Caco-2 (cell line): ENCODE measurements at regions not wholly inside any gene's neighbourhood (a gene's known extent, or its start where the extent isn't known, plus 50 kb on each side); places are given as distances from the start of the nearest gene placed in this dataset.

Source experiments
- BruUV-seq: library from RNA; stranded (reverse); fragments of 400-500 nt; replicated peaks from 2 replicates; lab custom pipeline; 2021; lab: Mats Ljungman, UMichigan
- CTCF ChIA-PET: fragments of 300-600 bp; sonication (Branson Sonifier 250); formaldehyde crosslinking; loops from one replicate; lab custom pipeline; 2022; ENCODE audit warnings: antibody characterized with exemption; lab: Charles Lee
- POLR2A ChIA-PET: fragments of 300-600 bp; sonication (Branson Sonifier 250); formaldehyde crosslinking; loops from one replicate; lab custom pipeline; 2022; ENCODE audit warnings: antibody characterized with exemption; lab: Charles Lee
- DNase-seq, 2 experiments: peaks; one replicate each; pipeline versions ENCODE4 v3.0.0 to v3.0.0-alpha.2; 2020 to 2022
- H3K27me3 ChIP-seq: replicated peaks from 2 replicates; pipeline ENCODE4 v1.6.0; 2011; ENCODE audit warnings: low read length; ENCODE audit not compliant: control insufficient read depth, insufficient read depth
- H3K36me3 ChIP-seq: 2 replicates; pipeline ENCODE4 v1.5.1; 2011; ENCODE audit warnings: low read length; ENCODE audit not compliant: control insufficient read depth, insufficient read depth
- H3K4me1 ChIP-seq: fragments of 250-450 bp; sonication (Bioruptor Pico); 2 replicates; pipeline ENCODE4 v1.5.1; 2020; ENCODE audit warnings: mild to moderate bottlenecking
- H3K4me3 ChIP-seq: 2 replicates; pipeline ENCODE4 v1.5.1; 2011; ENCODE audit warnings: low read depth, mild to moderate bottlenecking, control low read depth, low read length
- H3K9me3 ChIP-seq: fragments of 250-450 bp; sonication (Bioruptor Pico); 2 replicates; pipeline ENCODE4 v1.5.1; 2020; ENCODE audit warnings: mild to moderate bottlenecking, moderate library complexity
- H3K27ac Mint-ChIP-seq: one replicate; pipeline ENCODE4 v1.8.0; 2022; ENCODE audit warnings: mixed read lengths; ENCODE audit not compliant: unreplicated experiment
- H3K27me3 Mint-ChIP-seq: one replicate; pipeline ENCODE4 v1.8.0; 2022; ENCODE audit warnings: mixed read lengths; ENCODE audit not compliant: insufficient read depth, unreplicated experiment
- H3K36me3 Mint-ChIP-seq: one replicate; pipeline ENCODE4 v1.8.0; 2022; ENCODE audit warnings: mild to moderate bottlenecking, mixed read lengths; ENCODE audit not compliant: insufficient read depth, unreplicated experiment
- H3K4me1 Mint-ChIP-seq: one replicate; pipeline ENCODE4 v1.8.0; 2022; ENCODE audit warnings: low read depth, mixed read lengths; ENCODE audit not compliant: unreplicated experiment
- H3K4me3 Mint-ChIP-seq: one replicate; pipeline ENCODE4 v1.8.0; 2022; ENCODE audit warnings: mild to moderate bottlenecking, moderate library complexity, mixed read lengths; ENCODE audit not compliant: unreplicated experiment
- H3K9me3 Mint-ChIP-seq: one replicate; pipeline ENCODE4 v1.8.0; 2022; ENCODE audit warnings: mixed read lengths; ENCODE audit not compliant: unreplicated experiment
- intact Hi-C: fragments of 100-400 bp; cut with micrococcal nuclease; formaldehyde crosslinking; loops from one replicate; pipeline ENCODE4 v1.10.0; 2022; ENCODE audit not compliant: unreplicated experiment
- TF ChIP-seq, protein P1 (sequence below), 2 experiments: fragments of 200-600 bp in 1 of 2; IDR thresholded peaks; 1 replicate in 1 of 2; 2 replicates in 1 of 2; pipeline versions ENCODE4 v1.5.1 to v1.8.0; 2011 to 2022; ENCODE audit warnings: antibody characterized with exemption in 1 of 2, control low read depth in 1 of 2, inconsistent platforms in 1 of 2, low read depth in 1 of 2, low read length in 1 of 2, mild to moderate bottlenecking in 1 of 2, moderate library complexity in 1 of 2; ENCODE audit not compliant: insufficient read depth in 1 of 2, severe bottlenecking in 1 of 2, unreplicated experiment in 1 of 2

DNA sequence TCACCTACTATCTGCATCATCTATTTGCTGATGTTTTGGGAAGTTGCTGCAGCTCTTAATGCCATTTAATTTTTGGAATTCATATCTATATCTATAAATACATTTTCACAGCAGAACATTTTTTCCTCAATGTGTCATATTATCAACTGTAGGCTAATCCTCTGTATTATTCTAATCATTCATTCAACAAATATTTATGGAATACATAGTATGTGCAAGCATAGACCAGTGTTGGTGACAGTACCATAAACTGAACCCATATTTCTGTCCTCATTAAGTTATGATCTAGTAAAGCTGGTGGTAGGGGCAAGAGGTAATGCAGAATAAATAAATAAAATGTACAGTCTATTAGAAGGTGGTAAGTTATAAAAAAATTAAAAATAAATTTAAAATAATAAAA is 585.3 kb upstream of the BCHE start:
- no peak for DNase-seq
- no peaks in the 10 kb centered on the region for H3K36me3 ChIP-seq
- ChIA-PET POLR2A (no interaction called here), CTCF (no interaction called here)
- no peak overlapping the region for H3K4me3 Mint-ChIP-seq
- H3K36me3 Mint-ChIP-seq: no peaks in the 10 kb centered on the region
- H3K27me3 Mint-ChIP-seq: no peaks in the 10 kb centered on the region
- H3K9me3 Mint-ChIP-seq: peaks cover 12% of the 10 kb centered on the region
- no peaks in the 10 kb centered on the region for H3K4me1 Mint-ChIP-seq
- TF ChIP-seq, protein P1, sequence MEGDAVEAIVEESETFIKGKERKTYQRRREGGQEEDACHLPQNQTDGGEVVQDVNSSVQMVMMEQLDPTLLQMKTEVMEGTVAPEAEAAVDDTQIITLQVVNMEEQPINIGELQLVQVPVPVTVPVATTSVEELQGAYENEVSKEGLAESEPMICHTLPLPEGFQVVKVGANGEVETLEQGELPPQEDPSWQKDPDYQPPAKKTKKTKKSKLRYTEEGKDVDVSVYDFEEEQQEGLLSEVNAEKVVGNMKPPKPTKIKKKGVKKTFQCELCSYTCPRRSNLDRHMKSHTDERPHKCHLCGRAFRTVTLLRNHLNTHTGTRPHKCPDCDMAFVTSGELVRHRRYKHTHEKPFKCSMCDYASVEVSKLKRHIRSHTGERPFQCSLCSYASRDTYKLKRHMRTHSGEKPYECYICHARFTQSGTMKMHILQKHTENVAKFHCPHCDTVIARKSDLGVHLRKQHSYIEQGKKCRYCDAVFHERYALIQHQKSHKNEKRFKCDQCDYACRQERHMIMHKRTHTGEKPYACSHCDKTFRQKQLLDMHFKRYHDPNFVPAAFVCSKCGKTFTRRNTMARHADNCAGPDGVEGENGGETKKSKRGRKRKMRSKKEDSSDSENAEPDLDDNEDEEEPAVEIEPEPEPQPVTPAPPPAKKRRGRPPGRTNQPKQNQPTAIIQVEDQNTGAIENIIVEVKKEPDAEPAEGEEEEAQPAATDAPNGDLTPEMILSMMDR (IDR thresholded peaks at IDR 0.05; ENCODE audit: insufficient read depth in 1 of 2, low read depth in 1 of 2, low read length in 1 of 2, severe bottlenecking in 1 of 2, unreplicated experiment in 1 of 2): no peak
- H3K27me3 ChIP-seq: no peaks in the 10 kb centered on the region
- no peak overlapping the region for H3K27ac Mint-ChIP-seq
- no peaks in the 10 kb centered on the region for H3K9me3 ChIP-seq
- H3K4me3 ChIP-seq: no peak overlapping the region
- intact Hi-C loops: no loop called here
- H3K4me1 ChIP-seq: no peaks in the 10 kb centered on the region
- no TSS peak for BruUV-seq

DNA sequence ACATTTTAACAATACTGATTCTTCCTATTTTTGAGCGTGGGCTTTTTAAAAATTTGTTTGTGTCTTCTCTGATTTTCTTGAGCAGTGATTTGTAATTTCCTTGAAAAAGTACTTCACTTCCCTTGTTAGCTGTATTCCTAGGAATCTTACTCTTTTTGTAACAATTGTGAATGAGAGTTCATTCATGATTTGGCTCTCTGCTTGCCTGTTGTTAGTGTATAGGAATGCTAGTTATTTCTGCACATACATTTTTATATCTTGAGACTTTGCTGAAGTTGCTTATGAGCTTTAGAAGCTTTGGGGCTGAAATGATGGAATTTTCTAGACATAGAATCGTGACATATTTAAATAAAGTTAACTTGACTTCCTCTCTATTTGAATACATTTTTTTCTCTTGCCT is 582.8 kb upstream of the BCHE start:
- Histone ChIP-seq H3K9me3 (no peaks in the 10 kb centered on the region), H3K36me3 (no peaks in the 10 kb centered on the region), H3K4me3 (no peak overlapping the region), H3K4me1 (no peaks in the 10 kb centered on the region), H3K27me3 (no peaks in the 10 kb centered on the region)
- no peak for DNase-seq
- H3K9me3 Mint-ChIP-seq: peaks cover 12% of the 10 kb centered on the region
- no peaks in the 10 kb centered on the region for H3K27me3 Mint-ChIP-seq
- H3K4me1 Mint-ChIP-seq: no peaks in the 10 kb centered on the region
- H3K4me3 Mint-ChIP-seq: no peak overlapping the region
- POLR2A ChIA-PET: no interaction called here
- CTCF ChIA-PET: no interaction called here
- no TSS peak for BruUV-seq
- TF ChIP-seq, protein P1 (IDR thresholded peaks at IDR 0.05; ENCODE audit: insufficient read depth in 1 of 2, low read depth in 1 of 2, low read length in 1 of 2, severe bottlenecking in 1 of 2, unreplicated experiment in 1 of 2): no peak
- no peak overlapping the region for H3K27ac Mint-ChIP-seq
- no peaks in the 10 kb centered on the region for H3K36me3 Mint-ChIP-seq
- intact Hi-C loops: no loop called here

GRCh38 chr3:166405896-166406295 is 568.7 kb upstream of the BCHE start:
- no peaks in the 10 kb centered on the region for H3K36me3 ChIP-seq
- H3K4me3 Mint-ChIP-seq: no peak overlapping the region
- TF ChIP-seq, protein P1 (IDR thresholded peaks at IDR 0.05; ENCODE audit: insufficient read depth in 1 of 2, low read depth in 1 of 2, low read length in 1 of 2, severe bottlenecking in 1 of 2, unreplicated experiment in 1 of 2): no peak
- CTCF ChIA-PET: no interaction called here
- no peaks in the 10 kb centered on the region for H3K27me3 ChIP-seq
- POLR2A ChIA-PET: no interaction called here
- H3K9me3 ChIP-seq: no peaks in the 10 kb centered on the region
- intact Hi-C loops: no loop called here
- H3K9me3 Mint-ChIP-seq: no peaks in the 10 kb centered on the region
- DNase-seq: no peak
- no TSS peak for BruUV-seq
- no peak overlapping the region for H3K27ac Mint-ChIP-seq
- no peak overlapping the region for H3K4me3 ChIP-seq
- no peaks in the 10 kb centered on the region for H3K4me1 Mint-ChIP-seq
- H3K36me3 Mint-ChIP-seq: no peaks in the 10 kb centered on the region
- H3K27me3 Mint-ChIP-seq: no peaks in the 10 kb centered on the region
- H3K4me1 ChIP-seq: no peaks in the 10 kb centered on the region
